Fibroblast of the conjunctiva (primary cell): ENCODE measurements at regions not wholly inside any gene's neighbourhood (a gene's known extent, or its start where the extent isn't known, plus 50 kb on each side); places are given as distances from the start of the nearest gene placed in this dataset.
A peak's percentile ranks its signal among the peaks of the same experiment; 100 is the strongest.

Experiments
- DNase-seq: peaks from one replicate; pipeline ENCODE4 v3.0.0-alpha.2; 2010; ENCODE audit warnings: low read depth

GRCh38 chr3:30495172-30496065 lies 111.0 kb upstream of the TGFBR2 start:
- no peak for DNase-seq

DNA sequence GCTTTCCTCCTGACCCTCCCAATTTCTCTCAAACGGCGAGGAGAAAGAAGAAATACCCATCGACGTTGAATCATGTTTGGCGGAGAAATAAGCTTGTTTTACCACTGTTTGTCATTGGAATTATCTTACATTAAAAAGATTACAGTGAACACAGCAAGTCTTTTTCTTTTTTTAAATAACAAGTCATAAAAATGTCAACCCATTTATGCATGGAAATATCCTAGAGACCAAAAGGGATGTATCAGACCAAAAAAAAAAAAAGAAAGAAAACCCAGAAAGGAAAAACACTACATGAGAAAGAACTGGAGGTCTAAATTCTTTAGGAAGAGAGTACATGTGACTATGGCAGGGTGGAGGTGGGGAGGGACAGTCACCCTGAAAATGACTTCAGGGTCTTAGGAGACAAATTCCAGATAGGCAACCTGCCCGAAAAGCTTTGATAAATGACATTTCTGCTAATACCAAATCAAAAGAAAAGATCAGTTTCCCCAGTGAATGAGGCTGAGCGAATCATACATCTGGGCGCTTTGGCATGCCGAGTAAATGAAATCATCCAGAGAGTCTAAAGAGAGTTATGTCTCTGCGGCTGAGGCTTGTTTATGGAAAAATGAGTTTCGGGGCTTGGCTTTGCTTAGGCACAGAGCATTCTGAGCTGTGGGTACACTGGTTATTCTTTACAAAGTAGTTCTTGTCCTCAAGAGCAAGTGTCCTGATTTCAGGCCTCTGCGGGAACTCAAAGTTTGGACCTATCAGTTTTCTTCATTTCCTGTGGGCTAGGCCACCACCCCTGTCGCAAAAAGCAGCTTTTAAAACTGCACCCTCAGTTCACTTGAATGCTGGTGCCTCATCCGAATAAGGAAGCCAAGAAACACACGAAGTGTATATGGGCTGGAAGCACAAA lies 110.1 kb upstream of the TGFBR2 start:
- no peak for DNase-seq

GRCh38 chr3:30498587-30498967 lies 107.8 kb upstream of the TGFBR2 start:
- DNase-seq = no peak

DNA sequence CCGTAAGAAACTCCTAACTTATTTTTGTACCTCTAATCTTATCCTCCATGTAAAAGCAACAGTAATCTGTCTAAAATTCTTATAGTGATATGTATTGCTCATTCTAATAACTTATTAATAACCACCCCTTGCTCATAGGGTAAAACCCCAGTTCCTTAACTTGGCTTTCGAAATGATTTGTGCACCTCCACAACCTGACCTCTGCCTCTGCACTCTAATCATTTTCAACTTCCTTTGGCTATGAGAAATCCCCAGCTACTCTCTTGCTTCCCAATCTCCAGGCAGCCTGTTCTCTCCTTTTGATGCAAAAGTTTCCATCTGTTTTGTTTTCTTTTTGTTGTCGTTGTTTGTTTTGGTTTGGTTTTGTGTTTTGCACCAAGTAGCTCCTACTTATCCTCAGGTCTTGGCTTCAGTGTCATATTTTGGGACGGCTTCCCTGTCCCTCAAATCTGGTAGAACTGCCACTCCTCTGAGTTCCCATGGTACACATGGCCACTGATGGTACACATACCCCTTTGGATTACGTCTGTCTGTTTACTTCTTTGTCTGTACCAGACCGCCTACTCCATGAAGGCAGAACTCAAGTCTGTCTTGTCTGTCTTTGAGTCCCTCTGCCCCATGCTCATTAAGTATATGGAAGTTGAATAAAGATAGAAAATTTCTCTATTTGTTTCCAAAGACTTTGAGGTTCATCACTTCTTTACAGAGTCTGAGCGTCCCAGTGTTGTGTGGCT lies 105.6 kb upstream of the TGFBR2 start:
- no peak for DNase-seq

DNA sequence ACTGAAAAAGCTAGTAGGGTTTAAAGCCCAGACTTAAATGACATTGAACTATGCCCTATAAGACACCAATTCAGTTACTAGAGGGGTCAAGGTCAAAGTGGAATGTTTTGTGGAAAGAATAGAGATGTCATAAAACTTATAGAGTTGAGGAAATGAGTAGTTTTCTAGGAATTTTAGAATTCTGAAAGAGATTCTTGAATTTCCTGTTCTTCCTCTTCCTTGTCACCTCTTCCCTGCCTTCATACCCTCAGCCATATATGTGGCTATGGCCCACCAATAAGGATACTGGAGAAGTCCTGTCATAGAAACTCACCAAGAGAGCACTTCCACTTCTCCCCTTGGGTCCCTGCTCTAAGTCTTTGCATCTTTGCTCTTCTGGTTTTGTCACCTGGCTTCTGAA lies 104.9 kb upstream of the TGFBR2 start:
- no peak for DNase-seq

GRCh38 chr3:30502051-30502741 lies 104.2 kb upstream of the TGFBR2 start:
- no peak for DNase-seq

GRCh38 chr3:30502742-30503073 lies 103.7 kb upstream of the TGFBR2 start:
- DNase-seq = no peak

- DNase-seq = no peak
Measured at GRCh38 chr3:30503446-30503845, 103.0 kb upstream of the TGFBR2 start.

DNA sequence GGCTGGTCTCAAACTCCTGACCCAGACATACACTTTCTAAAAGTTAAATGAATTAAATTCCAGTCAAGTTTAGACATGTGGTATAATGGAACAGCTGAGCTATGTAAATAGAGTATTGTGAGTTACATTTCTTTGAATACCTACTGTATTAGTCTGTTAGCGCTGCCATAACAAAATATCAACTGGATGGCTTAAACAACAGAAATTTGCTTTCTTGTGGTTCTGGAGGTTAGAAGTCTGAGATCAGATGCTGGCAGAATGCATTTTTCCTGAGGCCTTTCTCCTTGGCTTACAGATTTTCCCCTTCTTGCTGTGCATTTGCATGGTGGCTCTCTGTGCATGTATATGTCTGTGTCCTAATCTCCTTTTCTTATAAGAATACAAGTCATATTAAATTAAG lies 101.5 kb upstream of the TGFBR2 start:
- no peak for DNase-seq

DNA sequence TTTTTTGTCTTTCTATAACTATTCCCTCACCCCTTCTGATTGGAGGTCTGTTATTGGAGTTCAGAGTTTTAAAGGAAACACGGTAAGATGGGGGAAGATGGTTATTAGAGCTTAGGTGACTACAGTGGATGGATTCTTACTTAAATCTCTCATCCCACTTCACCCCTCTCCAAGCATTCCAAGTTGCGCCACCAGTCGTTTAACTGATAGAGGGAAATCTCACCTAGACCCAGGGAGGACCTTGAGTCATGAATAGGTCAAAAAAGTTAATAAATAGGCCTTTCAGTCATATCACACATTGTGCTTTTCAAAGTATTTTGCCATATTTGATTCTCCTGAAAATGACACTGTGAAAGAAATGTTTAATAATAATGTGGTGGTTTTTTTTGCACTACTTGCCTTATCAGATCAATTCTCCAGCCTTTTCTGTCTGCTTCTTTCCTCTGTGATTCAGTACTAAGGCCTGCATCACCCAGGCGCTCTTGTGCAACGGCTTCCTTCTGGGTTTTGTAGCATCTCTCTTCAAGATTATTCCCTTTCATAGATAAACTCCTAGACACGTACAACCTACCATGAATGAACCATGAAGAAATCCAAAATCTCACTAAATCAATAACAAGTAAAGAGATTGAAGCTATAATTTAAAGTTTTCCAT lies 100.4 kb upstream of the TGFBR2 start:
- no peak for DNase-seq

DNA sequence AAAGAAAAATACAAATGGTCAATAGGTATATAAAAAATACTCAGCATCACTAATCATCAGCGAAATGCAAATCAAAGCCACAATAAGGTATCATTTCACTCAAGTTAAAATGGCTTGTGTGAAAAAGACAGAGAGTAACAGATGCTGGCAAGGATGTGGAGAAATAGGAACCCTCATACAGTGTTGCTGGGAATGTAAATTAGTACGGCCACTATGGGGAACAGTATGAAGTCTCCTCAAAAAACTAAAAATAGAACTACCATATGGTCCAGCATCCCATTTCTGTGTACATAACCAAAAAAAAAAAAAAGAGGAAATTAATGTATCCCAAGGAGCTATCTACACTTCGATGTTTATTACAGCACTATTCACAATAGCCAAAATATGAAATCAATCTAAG lies 98.1 kb upstream of the TGFBR2 start:
- DNase-seq = no peak

DNA sequence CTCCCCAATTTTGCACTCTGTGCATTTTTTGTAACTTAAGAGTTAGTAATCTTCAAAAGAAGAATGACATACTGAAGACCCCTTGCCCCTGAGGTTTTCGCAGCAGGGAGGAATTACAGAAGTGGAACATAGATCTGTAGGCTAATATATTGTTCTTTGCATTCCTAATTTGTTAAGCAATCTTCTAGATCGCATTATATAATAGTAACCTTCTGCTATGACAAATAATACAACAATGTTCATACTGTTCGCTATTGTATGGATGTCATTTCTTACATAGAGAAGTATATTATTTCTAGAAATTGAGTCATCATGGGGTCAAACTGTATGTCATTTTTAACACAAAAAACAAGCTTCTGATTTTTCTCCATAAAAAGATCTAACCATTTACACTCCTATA lies 95.8 kb upstream of the TGFBR2 start:
- no peak for DNase-seq

- peak; percentile 92 for DNase-seq
Measured at GRCh38 chr3:30511524-30512251, 94.7 kb upstream of the TGFBR2 start.

- no peak for DNase-seq
Measured at GRCh38 chr3:30512576-30512975, 93.8 kb upstream of the TGFBR2 start.

GRCh38 chr3:30513374-30514152 lies 92.8 kb upstream of the TGFBR2 start:
- no peak for DNase-seq

- DNase-seq = no peak
Measured at GRCh38 chr3:30516238-30516637, 90.2 kb upstream of the TGFBR2 start.

DNA sequence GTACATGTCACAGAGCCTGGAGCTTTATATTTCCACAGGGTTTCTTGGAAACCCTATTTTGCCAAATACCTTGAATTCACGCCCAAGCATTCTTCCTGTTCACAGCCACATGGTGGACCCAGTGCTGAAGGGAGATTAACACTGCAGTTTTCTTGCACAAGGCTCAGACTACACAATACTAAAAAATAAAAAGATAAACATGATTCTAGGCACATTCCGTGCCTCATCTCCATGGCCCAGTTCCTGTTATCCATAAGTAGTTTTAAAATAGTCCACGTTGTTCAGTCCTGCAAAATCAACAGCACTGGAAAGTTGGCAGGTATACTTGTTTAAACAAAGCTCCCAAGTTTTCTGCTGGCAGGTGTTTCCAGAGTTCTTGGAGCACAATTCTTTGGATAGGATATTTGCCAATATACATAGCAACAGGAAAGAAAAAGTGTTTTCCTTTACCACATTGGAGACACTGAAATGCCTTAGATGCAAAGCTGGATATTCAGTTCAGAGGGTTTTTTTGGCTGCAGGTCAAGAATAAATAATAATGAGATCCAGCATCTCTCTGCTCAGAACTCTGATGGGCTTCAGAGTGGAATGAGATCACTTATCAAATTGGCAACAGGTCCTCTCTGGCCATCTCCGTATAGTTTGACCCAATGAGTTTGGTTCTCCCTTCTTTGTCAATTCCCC lies 88.1 kb upstream of the TGFBR2 start:
- peak; percentile 80 for DNase-seq

- no peak for DNase-seq
Measured at GRCh38 chr3:30518872-30519271, 87.5 kb upstream of the TGFBR2 start.

DNA sequence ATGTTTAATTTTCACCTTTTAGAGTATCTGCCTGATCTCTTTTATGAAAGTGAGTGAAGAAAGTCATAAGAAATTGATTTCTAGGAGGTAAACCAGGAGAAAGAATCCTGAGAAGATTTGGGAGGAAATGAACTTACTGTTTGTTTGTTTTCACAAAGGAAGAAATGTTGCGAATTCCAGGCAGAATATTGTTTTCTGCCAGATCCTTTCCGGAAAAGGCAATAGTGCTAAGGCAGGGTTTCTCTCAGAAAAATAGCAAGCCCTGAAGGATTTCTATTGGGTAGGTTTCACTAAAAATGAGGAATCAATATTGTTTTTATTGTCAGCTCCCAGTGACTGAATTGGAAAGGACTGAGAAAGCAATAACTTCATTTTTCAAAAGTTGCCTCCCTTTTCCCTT lies 85.7 kb upstream of the TGFBR2 start:
- DNase-seq = no peak
